PC-3 (cell line): ENCODE measurements at regions not wholly inside any gene's neighbourhood (a gene's known extent, or its start where the extent isn't known, plus 50 kb on each side); places are given as distances from the start of the nearest gene placed in this dataset.

Experiments
- EZH2 ChIP-seq: fragments of 300-600 bp; sonication (generic); IDR thresholded peaks from one replicate; pipeline ENCODE4 v1.6.1; 2017; ENCODE audit warnings: antibody characterized with exemption, mild to moderate bottlenecking, low read length; ENCODE audit not compliant: unreplicated experiment
- EZH2phosphoT487 ChIP-seq: fragments of 300-600 bp; sonication (generic); IDR thresholded peaks from 2 replicates; pipeline ENCODE4 v1.6.1; 2018; ENCODE audit warnings: mild to moderate bottlenecking, antibody characterized with exemption, low read length, borderline replicate concordance
- TF ChIP-seq, protein P1 (sequence below): fragments of 300-600 bp; sonication (generic); conservative IDR thresholded peaks from 2 replicates; pipeline ENCODE4 v1.5.1; 2017; ENCODE audit warnings: antibody characterized with exemption, low read depth, mild to moderate bottlenecking, low read length

DNA sequence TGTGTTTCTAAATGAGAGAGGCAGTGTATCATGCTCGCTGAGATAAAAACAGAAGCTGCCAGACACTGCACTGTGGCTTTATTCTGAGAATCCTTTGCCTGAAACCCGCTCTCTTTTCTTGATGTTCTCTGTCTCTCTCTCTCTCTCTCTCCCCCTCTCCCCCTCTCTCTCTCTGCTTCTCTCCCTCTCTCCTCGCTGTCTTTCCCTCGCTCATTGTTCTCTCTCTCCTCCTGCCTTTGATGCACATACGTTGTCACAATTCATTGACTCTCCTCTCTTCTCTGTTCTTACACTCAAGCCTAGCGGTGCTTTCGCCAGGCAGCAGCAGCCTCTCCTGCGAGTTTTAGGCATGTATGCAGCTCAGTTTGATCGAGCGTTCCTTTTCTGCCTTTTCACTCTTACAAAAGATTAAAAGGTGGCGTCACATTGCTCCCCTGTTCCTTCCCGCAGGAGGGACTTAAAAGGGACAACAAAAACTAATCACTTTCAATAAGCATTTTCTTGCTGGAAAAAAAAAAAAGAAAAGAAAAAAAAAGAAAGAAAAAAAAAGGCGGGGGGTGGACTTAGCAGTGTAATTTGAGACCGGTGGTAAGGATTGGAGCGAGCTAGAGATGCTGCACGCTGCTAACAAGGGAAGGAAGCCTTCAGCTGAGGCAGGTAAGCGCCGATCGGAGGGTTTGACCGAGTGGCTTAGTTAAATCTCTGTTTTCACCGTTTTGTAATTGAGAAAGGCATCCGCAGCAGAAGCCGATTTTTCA lies 717.9 kb upstream of the WWC1 start:
- TF ChIP-seq, protein P1, sequence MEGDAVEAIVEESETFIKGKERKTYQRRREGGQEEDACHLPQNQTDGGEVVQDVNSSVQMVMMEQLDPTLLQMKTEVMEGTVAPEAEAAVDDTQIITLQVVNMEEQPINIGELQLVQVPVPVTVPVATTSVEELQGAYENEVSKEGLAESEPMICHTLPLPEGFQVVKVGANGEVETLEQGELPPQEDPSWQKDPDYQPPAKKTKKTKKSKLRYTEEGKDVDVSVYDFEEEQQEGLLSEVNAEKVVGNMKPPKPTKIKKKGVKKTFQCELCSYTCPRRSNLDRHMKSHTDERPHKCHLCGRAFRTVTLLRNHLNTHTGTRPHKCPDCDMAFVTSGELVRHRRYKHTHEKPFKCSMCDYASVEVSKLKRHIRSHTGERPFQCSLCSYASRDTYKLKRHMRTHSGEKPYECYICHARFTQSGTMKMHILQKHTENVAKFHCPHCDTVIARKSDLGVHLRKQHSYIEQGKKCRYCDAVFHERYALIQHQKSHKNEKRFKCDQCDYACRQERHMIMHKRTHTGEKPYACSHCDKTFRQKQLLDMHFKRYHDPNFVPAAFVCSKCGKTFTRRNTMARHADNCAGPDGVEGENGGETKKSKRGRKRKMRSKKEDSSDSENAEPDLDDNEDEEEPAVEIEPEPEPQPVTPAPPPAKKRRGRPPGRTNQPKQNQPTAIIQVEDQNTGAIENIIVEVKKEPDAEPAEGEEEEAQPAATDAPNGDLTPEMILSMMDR: no peak
- TF ChIP-seq EZH2 (peak; percentile 52), EZH2phosphoT487 (no peak)
